HUDEP-2 (cell line): ENCODE measurements at regions not wholly inside any gene's neighbourhood (a gene's known extent, or its start where the extent isn't known, plus 50 kb on each side); places are given as distances from the start of the nearest gene placed in this dataset.
"Not testable (repeated sequence)": the region's sequence is repeated elsewhere in the genome, so short reads cannot be mapped to it uniquely, and the experiment has no call there.

ENCODE experiments used
- DNase-seq, 76 experiments: peaks; one replicate each; lab custom pipeline; 2025; ENCODE audit not compliant: unreplicated experiment in 76 of 76; lab: John Stamatoyannopoulos, UW

DNA sequence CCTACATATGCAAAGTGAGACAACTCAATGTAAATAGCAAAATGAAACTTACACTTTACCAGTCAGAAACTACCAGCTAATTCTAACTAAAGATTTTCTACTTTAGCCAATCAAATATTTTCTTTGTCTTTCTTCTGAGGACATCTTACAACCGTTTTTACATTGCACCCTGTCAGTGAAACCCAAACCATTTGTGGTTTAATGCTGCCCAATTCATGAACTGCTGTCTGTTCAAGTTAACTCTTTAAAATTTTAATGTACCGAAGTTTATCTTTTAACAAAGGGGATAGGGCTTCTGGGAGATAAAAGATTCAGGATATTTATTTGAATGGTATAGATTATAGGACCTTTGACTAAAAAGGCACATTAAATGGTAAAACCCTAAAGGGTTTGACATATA lies 121.3 kb upstream of the HDDC2 start:
- DNase-seq: no peak

GRCh38 chr6:125431971-125432370 lies 130.2 kb upstream of the HDDC2 start:
- DNase-seq: no peak

DNA sequence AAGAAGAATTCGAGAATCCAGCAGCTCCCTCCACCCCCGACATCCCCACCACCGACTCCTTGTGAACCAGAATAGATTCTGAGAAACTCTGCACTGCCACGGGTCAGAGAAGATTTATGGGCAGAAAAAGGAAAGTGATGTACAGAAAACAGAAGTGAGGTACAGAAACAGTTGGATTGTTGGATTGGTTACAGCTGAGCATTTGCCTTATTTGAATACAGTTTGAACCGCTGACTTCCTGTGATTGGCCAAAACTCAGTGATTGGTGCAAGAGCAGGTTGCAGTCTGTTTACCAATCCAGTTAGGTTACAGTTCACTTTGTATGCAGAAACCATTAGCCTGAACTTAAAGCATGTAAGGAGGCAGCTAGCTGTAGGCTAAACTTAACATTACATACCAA lies 131.2 kb upstream of the HDDC2 start:
- no peak for DNase-seq

DNA sequence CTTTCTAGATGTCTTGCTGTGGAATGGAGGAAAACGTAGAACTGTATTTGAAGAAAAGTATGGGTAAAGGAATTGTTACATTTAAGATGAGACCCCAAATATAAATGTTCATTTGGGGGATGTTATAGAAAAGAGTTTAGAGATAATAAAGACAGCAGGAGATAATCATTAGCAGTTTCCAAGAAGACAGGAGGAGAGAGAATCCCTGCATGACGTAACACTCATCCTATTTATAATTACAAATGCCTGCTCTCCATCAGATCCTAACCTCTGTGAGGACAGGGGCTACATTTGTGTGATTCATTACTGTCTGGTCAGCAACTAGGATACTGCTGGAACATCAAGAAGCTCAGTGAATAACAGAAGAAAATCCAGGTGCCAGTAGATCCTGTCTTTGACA lies 133.0 kb upstream of the HDDC2 start:
- DNase-seq: no peak

DNA sequence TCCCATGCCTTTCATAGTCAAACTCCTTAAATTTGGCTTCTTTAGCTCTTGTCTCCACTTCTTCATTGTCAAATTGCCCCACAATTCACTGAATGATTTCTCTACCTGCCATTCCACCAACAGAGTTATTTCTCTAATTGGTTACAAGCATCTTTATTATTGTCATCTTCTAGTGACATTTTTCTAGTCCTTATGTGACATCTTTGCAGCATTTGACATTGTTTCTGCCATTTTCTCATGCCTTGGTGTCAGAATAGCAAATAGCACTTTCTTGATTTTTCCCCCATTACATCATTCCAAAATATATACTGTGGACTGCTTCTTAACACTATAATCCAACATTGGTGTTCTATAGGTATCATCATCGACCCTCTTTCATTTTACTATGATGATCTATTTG lies 137.7 kb upstream of the HDDC2 start:
- no peak for DNase-seq

GRCh38 chr6:125444006-125444923 lies 142.5 kb upstream of the HDDC2 start:
- DNase-seq: no peak

DNA sequence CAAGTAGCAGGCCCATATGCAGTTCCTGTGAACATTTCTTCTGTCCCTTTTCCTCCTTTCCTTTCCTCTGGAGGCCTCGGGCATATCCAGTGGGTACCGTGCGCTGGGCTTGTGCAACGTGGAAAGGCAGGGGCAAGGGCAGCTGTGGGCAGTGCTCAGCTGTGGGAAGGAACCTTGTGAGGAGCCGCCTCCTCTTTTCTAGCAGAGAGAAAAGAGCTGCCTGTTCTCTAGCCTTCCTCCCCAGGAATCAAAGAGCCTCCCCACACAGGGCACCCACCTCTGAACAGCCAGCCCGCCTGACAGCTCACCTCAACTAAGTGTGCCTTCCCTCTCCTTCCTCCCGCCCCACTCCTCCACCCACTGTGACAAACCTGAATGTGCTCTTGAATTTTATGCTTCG lies 143.3 kb upstream of the HDDC2 start:
- no peak for DNase-seq

- DNase-seq: no peak
Observed at GRCh38 chr6:125446011-125446410, 144.2 kb upstream of the HDDC2 start.

DNA sequence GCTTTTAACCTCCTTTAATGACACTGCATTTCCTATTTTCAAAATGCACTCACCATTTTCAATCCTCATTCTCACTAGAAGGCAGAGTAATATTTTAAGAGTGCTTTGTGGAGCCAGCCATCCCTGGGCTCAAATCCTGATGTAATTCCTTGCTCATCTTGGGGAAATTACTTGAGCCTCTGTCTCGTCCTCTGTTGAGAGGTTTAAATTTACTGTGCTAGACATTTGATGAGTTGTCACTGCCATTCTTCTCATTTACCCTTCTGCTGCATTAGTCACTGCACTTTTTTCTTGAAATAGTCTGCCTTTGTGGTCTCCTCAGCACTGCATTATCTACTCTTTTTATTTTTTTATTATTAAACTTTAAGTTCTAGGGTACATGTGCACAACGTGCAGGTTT lies 150.0 kb upstream of the HDDC2 start:
- no peak for DNase-seq

DNA sequence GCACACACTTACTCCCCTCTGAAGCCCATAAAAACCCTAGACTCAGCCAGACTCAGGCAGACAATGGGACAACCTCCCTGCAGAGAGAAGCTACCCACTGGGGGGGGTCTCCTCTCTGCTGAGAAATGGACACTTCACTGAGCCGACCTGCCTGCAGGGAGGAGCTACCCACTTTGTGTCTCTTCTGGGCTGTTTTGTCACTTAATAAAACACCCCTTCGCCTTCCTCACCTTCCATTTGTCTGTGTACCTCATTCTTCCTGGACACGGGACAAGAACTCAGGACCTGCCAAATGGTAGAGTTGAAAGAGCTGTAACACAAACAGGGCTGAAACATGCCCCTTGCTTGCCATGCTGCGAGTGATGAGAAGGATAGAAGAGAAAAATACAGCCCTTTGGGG lies 151.7 kb upstream of the HDDC2 start:
- DNase-seq: no peak

DNA sequence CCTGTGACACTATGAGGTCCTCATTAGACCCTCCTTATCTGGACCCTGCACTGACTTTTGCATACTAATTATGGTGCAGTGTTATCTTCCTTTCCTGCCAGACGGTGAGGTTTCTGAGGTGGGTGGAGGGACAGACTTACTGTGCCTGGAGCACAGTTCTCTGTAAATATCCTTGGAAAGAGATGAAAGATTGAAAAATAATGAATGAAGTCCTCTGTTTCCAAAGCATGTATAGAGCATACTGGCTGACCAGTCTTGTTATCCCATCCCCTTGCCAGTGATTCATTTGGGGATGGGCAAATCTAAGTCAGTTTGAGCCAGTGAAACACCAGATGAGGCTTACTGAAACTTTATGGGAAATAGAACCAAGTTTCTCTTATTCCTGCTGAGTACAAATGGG lies 152.6 kb upstream of the HDDC2 start:
- DNase-seq: no peak

DNA sequence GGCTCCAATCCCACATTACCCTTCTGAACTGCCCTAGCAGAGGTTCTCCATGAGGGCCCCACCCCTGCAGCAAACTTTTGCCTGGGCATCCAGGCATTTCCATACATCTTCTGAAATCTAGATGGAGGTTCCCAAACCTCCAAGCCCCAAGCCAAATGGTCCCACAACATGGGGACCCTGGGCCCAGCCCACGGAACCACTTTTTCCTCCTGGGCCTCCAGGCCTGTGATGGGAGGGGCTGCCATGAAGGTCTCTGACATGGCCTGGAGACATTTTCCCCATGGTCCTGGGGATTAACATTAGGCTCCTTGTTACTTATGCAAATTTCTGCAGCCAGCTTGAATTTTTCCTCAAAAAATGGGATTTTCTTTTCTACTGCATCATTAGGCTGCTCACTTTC lies 156.7 kb upstream of the HDDC2 start:
- DNase-seq: not testable (repeated sequence)

- DNase-seq: not testable (repeated sequence)
Observed at GRCh38 chr6:125465332-125465731, 163.6 kb upstream of the HDDC2 start.

DNA sequence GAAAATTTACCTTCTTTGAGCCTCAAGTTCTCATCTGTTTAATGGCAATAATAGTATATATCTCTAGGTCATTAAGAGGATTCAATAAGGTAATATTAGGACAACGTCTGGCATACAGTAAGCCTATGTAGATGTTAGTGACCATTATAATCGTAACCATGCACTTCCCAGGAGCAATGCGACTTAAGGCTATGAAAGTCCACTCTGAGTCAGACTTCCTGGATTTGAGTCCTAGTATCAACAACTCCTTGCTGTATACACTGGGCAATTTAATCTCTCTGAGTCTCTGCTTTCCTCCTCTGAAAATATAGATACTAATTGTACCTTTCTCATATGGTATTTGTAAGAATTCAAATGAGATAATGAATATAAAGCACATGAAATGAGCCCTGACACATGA lies 168.1 kb upstream of the HDDC2 start:
- no peak for DNase-seq

DNA sequence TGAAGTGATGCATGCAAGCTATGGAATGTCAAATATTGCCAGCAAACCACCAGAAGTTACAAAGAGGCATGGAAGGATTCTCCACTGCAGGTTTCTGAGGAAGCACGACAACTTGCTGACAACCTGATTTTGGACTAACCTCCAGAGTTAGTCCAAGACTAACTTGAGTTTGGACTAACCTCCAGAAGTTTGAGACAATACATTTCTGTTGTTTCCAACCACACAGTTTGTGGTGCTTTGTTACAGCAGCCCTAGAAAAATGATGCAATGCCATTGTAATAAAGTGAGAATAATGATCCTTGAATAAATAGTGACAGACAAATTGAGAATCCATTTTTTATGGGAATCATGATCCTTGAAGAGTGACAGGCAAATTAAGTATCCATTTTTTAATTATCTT lies 169.9 kb upstream of the HDDC2 start:
- no peak for DNase-seq

GRCh38 chr6:125474061-125474460 lies 172.3 kb upstream of the HDDC2 start:
- no peak for DNase-seq

- no peak for DNase-seq
Observed at GRCh38 chr6:125477156-125477555, 175.4 kb upstream of the HDDC2 start.

- no peak for DNase-seq
Observed at GRCh38 chr6:125477844-125478243, 176.1 kb upstream of the HDDC2 start.

- no peak for DNase-seq
Observed at GRCh38 chr6:125480146-125480545, 178.4 kb upstream of the HDDC2 start.

DNA sequence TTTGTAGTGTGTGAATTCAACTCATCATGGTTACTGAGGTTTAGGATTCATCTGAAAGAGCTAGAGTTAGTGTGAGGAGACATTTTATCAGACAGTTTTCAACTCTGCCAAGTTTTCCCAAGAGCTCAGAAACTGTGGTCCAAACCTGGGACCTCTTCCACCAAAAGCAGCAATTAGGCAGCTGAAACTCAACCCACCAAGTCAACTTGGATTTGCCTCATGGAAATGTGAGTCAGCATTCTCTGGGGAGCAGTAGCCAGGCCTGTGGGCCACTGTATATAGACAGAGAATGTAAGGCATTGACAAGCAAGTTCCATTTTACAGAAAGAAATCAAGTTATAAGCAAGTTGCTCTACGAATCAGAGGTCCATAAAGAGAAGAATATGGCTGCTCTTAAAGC lies 178.8 kb upstream of the HDDC2 start:
- no peak for DNase-seq

DNA sequence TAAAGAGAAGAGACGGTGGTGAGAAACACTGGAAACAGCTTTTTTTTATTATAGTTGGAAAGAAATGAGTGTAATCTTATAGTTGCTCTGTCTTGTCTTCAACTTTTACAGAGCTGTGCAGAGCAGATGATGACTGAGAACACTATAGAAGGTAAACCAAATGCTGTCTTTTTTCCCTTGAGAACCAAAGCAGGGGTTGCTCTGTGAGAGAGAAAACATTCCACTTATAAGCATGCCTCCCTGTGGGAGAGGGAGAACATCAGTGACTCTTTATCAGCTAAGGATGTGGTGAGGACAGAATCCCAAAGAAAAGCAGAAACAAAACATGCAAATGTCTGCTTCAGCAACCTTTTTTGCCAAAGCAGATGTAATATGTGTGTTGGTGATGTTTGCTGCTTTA lies 179.3 kb upstream of the HDDC2 start:
- no peak for DNase-seq

DNA sequence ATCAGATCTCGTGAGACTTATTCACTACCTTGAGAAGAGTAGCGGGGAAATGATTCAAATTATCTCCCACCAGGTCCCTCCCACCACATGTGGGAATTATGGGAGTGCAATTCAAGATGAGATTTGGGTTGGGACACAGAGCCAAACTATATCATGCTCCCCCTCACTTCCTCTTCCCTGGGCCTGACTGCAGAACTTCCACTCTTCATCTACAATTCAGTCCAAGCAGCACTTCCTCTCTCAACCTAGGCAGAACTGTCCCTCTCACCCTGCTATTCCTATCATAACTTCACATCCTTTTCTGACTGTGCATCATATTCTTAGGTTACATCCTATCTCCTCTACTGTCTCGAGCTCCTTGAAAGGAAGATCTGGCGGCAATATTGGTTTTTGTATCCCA lies 184.0 kb upstream of the HDDC2 start:
- DNase-seq: no peak

DNA sequence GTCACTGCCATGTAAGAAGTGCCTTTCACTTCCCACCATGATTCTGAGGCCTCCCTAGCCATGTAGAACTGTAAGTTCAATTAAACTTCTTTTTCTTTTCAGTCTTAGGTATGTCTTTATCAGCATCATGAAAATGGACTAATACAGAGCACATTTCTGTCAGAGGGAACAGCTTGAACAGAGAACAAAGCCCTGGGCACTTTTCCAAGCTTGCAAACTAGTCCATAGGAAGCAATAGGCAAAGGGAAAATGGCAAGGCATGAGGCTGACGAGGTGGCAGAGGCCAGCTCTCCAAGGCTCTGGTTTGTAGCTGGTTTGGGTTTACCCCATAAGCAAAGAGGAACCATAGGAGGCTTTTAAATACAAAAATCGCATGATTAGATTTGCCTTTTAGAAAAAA lies 185.1 kb upstream of the HDDC2 start:
- DNase-seq: no peak
